ENCODE measurements at regions not wholly inside any gene's neighbourhood (a gene's known extent, or its start where the extent isn't known, plus 50 kb on each side); places are given as distances from the start of the nearest gene placed in this dataset.

GRCh38 chr12:105658389-105658788, 327.9 kb downstream of the C12orf75 start:
- TF ChIP-seq, protein P1, sequence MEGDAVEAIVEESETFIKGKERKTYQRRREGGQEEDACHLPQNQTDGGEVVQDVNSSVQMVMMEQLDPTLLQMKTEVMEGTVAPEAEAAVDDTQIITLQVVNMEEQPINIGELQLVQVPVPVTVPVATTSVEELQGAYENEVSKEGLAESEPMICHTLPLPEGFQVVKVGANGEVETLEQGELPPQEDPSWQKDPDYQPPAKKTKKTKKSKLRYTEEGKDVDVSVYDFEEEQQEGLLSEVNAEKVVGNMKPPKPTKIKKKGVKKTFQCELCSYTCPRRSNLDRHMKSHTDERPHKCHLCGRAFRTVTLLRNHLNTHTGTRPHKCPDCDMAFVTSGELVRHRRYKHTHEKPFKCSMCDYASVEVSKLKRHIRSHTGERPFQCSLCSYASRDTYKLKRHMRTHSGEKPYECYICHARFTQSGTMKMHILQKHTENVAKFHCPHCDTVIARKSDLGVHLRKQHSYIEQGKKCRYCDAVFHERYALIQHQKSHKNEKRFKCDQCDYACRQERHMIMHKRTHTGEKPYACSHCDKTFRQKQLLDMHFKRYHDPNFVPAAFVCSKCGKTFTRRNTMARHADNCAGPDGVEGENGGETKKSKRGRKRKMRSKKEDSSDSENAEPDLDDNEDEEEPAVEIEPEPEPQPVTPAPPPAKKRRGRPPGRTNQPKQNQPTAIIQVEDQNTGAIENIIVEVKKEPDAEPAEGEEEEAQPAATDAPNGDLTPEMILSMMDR (IDR thresholded peaks at IDR 0.05), result no peak
- TF ChIP-seq POLR2AphosphoS5 (IDR thresholded peaks at IDR 0.05; ENCODE audit: insufficient read depth in 1 of 2, low read depth in 1 of 2), result peak in 1 of 2 donors; percentile 10
